ENCODE measurements at regions not wholly inside any gene's neighbourhood (a gene's known extent, or its start where the extent isn't known, plus 50 kb on each side); places are given as distances from the start of the nearest gene placed in this dataset.

DNA sequence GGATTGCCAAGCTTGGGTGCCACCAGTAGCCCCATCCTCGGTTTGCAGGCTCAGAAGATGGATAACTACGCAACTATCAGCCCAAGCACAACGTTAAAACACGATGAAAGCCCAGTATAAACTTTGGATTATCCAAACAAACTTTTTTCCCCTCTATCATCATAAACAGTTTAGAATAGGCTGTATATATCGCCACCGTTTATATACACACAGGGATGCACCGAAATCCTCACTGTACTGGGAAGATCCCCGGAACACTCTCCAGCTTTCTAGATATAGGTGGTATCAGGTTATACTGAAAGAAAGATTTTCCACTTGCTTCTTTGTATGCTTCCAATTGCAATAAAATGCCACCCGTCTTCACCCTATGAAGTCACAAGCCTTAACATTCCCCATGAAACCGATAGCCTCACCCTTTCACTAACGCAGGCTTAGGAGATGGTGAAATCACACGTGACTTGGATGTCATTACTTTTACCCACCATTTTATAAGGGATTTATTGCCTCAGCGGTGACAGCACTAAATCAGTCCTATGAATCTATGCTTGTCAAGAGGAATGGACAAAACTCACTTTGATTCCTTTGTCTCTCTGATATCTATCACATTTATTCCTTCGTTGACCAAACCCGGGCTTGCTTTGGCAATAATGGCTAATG lies 207.6 kb upstream of the FOXN3 start:
- Histone ChIP-seq H2AFZ (ENCODE audit: insufficient read depth, low read depth, low read length, poor library complexity, severe bottlenecking) (no peak overlapping the region), H3K27me3 (replicated peaks in 1 of 4; ENCODE audit: control extremely low read depth in 1 of 4, control insufficient read depth in 3 of 4, insufficient read depth in 4 of 4, low read length in 3 of 4) (no peaks in the 10 kb centered on the region), H3K9me3 (ENCODE audit: control extremely low read depth in 1 of 3, control insufficient read depth in 2 of 3, insufficient read depth in 1 of 3, low read length in 2 of 3) (peaks cover 0 to 19% (median 19%) of the 10 kb centered on the region in 3 donors), H4K20me1 (ENCODE audit: control insufficient read depth, insufficient read depth, low read length, poor library complexity, severe bottlenecking) (no peaks in the 10 kb centered on the region), H3K27ac (ENCODE audit: low read length in 2 of 2) (no peak overlapping the region), H3K4me3 (ENCODE audit: control extremely low read depth in 1 of 5, extremely low read depth in 1 of 5, insufficient read depth in 1 of 5, low read depth in 2 of 5, low read length in 4 of 5) (no peak overlapping the region), H3K4me1 (ENCODE audit: control insufficient read depth in 2 of 2, insufficient read depth in 2 of 2, low read length in 2 of 2) (peaks cover 26 to 30% of the 10 kb centered on the region in 2 donors), H3K4me2 (replicated peaks; ENCODE audit: low read depth, low read length, poor library complexity, severe bottlenecking) (no peak overlapping the region), H3K79me2 (ENCODE audit: control insufficient read depth, insufficient read depth, low read length) (no peaks in the 10 kb centered on the region), H3K36me3 (replicated peaks in 1 of 2; ENCODE audit: control extremely low read depth in 1 of 2, control insufficient read depth in 1 of 2, extremely low read depth in 1 of 2, insufficient read depth in 2 of 2, low read length in 1 of 2) (no peaks in the 10 kb centered on the region), H3K9ac (ENCODE audit: low read length) (no peak overlapping the region)
- Mint-ChIP-seq H3K9me3 (ENCODE audit: insufficient read depth) (peaks cover 3% of the 10 kb centered on the region), H3K27me3 (no peaks in the 10 kb centered on the region), H3K4me1 (peaks cover 44% of the 10 kb centered on the region), H3K4me3 (no peak overlapping the region), H3K27ac (no peak overlapping the region)
- WGBS (ENCODE audit: insufficient coverage) = 99% methylated on average over 6 of the region's 15 CpGs
- intact Hi-C loops (cut with micrococcal nuclease) = loop anchor here (10.0 kb wide), 1 partner anchor 60 kb away; no protein-coding TSS in a partner anchor
- ChIA-PET POLR2A (interaction anchor here (0.5 kb wide), 1 partner anchor 178 kb away, joined by 3 read pairs; no protein-coding TSS in a partner anchor), CTCF (no interaction called here)
- ATAC-seq (ENCODE audit: low read depth) = no peak
- DNase-seq = no peak
- TF ChIP-seq, protein P1, sequence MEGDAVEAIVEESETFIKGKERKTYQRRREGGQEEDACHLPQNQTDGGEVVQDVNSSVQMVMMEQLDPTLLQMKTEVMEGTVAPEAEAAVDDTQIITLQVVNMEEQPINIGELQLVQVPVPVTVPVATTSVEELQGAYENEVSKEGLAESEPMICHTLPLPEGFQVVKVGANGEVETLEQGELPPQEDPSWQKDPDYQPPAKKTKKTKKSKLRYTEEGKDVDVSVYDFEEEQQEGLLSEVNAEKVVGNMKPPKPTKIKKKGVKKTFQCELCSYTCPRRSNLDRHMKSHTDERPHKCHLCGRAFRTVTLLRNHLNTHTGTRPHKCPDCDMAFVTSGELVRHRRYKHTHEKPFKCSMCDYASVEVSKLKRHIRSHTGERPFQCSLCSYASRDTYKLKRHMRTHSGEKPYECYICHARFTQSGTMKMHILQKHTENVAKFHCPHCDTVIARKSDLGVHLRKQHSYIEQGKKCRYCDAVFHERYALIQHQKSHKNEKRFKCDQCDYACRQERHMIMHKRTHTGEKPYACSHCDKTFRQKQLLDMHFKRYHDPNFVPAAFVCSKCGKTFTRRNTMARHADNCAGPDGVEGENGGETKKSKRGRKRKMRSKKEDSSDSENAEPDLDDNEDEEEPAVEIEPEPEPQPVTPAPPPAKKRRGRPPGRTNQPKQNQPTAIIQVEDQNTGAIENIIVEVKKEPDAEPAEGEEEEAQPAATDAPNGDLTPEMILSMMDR (IDR thresholded peaks at IDR 0.05) = no peak
- no peak for TF ChIP-seq EZH2 (IDR thresholded peaks at IDR 0.05; ENCODE audit: borderline replicate concordance, insufficient read depth, low read depth, low read length, poor library complexity, severe bottlenecking)

DNA sequence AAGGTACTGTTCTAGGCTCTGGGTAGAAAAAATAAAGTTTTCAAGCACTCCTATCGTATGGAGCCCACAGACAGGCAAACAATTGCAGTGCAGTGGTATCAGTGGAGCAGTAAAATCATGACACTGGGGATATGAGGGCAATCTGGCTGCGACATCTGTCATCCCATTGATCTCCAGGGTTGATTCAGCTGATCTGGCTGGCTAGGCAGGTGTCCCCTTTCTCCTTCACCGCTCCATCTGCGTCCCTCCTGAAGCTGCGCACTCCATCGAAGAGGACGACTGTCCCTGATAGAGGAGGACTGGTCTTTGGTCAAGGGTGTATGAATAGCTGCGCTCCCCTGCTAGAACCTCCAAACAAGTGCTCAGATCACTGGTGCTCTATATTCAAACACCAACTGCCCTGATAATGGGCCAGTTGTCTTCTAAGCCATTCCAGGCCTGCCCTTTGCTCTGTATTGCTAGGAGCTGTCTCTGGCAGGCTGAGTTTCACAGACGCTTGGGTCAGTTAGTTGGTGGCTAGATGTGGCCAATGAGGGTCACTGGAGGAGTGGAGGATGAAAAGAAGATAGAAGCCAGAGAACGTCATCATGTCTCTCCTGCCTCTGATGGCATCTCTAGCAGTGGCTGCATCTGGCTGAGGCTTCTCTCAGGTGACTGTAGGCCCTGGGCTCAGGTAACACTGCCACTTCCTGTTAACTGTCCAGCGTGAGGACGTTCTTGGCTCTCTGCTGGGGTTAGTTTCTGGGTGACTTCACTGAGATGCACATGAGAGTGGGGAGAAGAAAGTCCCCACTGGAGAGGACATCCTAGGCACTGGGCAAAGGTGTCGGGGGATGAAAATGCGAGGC lies 205.0 kb upstream of the FOXN3 start:
- no peaks in the 10 kb centered on the region for H3K36me3 ChIP-seq (replicated peaks in 1 of 2; ENCODE audit: control extremely low read depth in 1 of 2, control insufficient read depth in 1 of 2, extremely low read depth in 1 of 2, insufficient read depth in 2 of 2, low read length in 1 of 2)
- no peak overlapping the region for H2AFZ ChIP-seq (ENCODE audit: insufficient read depth, low read depth, low read length, poor library complexity, severe bottlenecking)
- H4K20me1 ChIP-seq (ENCODE audit: control insufficient read depth, insufficient read depth, low read length, poor library complexity, severe bottlenecking) = no peaks in the 10 kb centered on the region
- peaks cover 11% of the 10 kb centered on the region for H3K79me2 ChIP-seq (ENCODE audit: control insufficient read depth, insufficient read depth, low read length)
- H3K9me3 ChIP-seq (ENCODE audit: control extremely low read depth in 1 of 3, control insufficient read depth in 2 of 3, insufficient read depth in 1 of 3, low read length in 2 of 3) = peaks cover 0 to 17% (median 11%) of the 10 kb centered on the region in 3 donors
- no peak overlapping the region for H3K4me3 Mint-ChIP-seq
- TF ChIP-seq EZH2 (IDR thresholded peaks at IDR 0.05; ENCODE audit: borderline replicate concordance, insufficient read depth, low read depth, low read length, poor library complexity, severe bottlenecking) = no peak
- TF ChIP-seq, protein P1 (IDR thresholded peaks at IDR 0.05) = no peak
- no peaks in the 10 kb centered on the region for H3K27me3 Mint-ChIP-seq
- H3K27ac ChIP-seq (ENCODE audit: low read length in 2 of 2) = no peak overlapping the region
- peak overlapping the region; percentile 75 for H3K27ac Mint-ChIP-seq
- peaks cover 35 to 41% of the 10 kb centered on the region in 2 donors for H3K4me1 ChIP-seq (ENCODE audit: control insufficient read depth in 2 of 2, insufficient read depth in 2 of 2, low read length in 2 of 2)
- DNase-seq = no peak
- no peak overlapping the region for H3K9ac ChIP-seq (ENCODE audit: low read length)
- WGBS (ENCODE audit: insufficient coverage) = 90% methylated on average over 7 of the region's 14 CpGs
- intact Hi-C loops (cut with micrococcal nuclease) = loop anchor here (10.0 kb wide), 1 partner anchor 63 kb away; no protein-coding TSS in a partner anchor
- H3K4me3 ChIP-seq (ENCODE audit: control extremely low read depth in 1 of 5, extremely low read depth in 1 of 5, insufficient read depth in 1 of 5, low read depth in 2 of 5, low read length in 4 of 5) = no peak overlapping the region
- no peak for ATAC-seq (ENCODE audit: low read depth)
- CTCF ChIA-PET = no interaction called here
- H3K27me3 ChIP-seq (replicated peaks in 1 of 4; ENCODE audit: control extremely low read depth in 1 of 4, control insufficient read depth in 3 of 4, insufficient read depth in 4 of 4, low read length in 3 of 4) = no peaks in the 10 kb centered on the region
- no peak overlapping the region for H3K4me2 ChIP-seq (replicated peaks; ENCODE audit: low read depth, low read length, poor library complexity, severe bottlenecking)
- H3K9me3 Mint-ChIP-seq (ENCODE audit: insufficient read depth) = peaks cover 3% of the 10 kb centered on the region
- H3K4me1 Mint-ChIP-seq = peaks cover 48% of the 10 kb centered on the region
- POLR2A ChIA-PET = no interaction called here

Data from B cell (primary cell).